Central memory CD8-positive, alpha-beta T cell (primary cell): ENCODE measurements at regions not wholly inside any gene's neighbourhood (a gene's known extent, or its start where the extent isn't known, plus 50 kb on each side); places are given as distances from the start of the nearest gene placed in this dataset.
"Not testable (repeated sequence)": the region's sequence is repeated elsewhere in the genome, so short reads cannot be mapped to it uniquely, and the experiment has no call there.

Experiments used
- ATAC-seq: fragments of 150-1000 bp; cut with Tn5 transposase; replicated peaks from 2 replicates; pipeline ENCODE4 v1.10.0; 2022; ENCODE audit warnings: mild to moderate bottlenecking, moderate FRiP score, moderate number of reproducible peaks; ENCODE audit not compliant: poor library complexity, severe bottlenecking; ENCODE audit errors: extremely low read depth
- DNase-seq, 2 donors: peaks; one replicate each; pipeline ENCODE4 v3.0.0; 2021; ENCODE audit warnings: low spot score in 2 of 2
- H3K27ac Mint-ChIP-seq: one replicate; pipeline ENCODE4 v1.8.0; 2022; ENCODE audit warnings: low read depth, mild to moderate bottlenecking, moderate library complexity, mixed read lengths
- H3K27me3 Mint-ChIP-seq: one replicate; pipeline ENCODE4 v1.8.0; 2022; ENCODE audit warnings: mixed read lengths
- H3K36me3 Mint-ChIP-seq: one replicate; pipeline ENCODE4 v1.8.0; 2022; ENCODE audit warnings: mild to moderate bottlenecking, moderate library complexity, mixed read lengths; ENCODE audit not compliant: insufficient read depth
- H3K4me1 Mint-ChIP-seq: one replicate; pipeline ENCODE4 v1.8.0; 2022; ENCODE audit warnings: mixed read lengths
- H3K4me3 Mint-ChIP-seq: one replicate; pipeline ENCODE4 v1.8.0; 2022; ENCODE audit warnings: mild to moderate bottlenecking, moderate library complexity, mixed read lengths
- H3K9me3 Mint-ChIP-seq: one replicate; pipeline ENCODE4 v1.8.0; 2022; ENCODE audit warnings: mixed read lengths

DNA sequence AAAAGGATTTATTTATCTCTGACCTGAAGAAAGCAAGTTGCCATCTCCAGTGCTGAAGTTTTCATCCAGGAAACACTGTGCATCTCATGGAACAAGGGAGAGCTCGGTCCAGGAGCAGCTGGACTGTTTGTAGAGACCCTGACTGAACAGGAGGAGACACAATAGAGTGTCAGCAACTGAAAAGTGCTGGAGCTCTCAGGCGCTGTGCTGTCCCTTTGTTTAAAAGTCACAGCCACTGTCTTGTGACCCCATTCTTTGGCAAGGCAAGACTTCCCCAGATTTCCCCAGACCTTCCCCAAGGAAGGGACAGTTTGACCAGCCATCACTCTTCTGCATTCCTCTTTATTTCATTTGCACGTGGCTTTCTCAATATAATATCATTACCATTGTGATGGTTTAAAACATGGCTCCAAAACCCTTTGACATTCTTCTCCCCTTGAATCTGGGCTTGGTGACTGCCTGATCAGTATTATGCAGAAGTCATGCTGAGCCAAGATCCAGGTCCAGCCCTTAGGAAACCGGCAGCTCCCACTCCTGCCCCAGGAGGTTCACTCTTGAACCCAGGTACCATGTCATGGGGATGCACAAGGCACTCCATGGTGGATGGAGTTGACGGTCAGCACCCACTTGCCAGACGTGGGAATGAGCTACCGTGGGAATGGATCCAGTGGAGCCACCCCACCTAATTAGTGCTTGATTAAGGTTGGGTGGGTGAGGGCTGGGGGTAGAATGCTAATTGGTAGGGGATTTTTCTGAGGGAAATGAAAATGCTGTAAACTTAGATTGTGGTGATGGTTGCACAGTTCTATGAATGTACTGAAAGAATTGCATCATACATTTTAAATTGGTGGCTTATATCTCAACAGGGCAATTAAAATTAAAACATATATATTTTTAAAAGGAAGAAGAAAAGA, 497.9 kb upstream of the RAB6C start:
- no peak overlapping the region for H3K4me3 Mint-ChIP-seq
- DNase-seq (no peak), ATAC-seq (no peak)
- H3K27ac Mint-ChIP-seq: no peak overlapping the region
- no peaks in the 10 kb centered on the region for H3K36me3 Mint-ChIP-seq
- H3K27me3 Mint-ChIP-seq: no peaks in the 10 kb centered on the region
- H3K9me3 Mint-ChIP-seq: peaks cover 6% of the 10 kb centered on the region
- H3K4me1 Mint-ChIP-seq: no peaks in the 10 kb centered on the region

DNA sequence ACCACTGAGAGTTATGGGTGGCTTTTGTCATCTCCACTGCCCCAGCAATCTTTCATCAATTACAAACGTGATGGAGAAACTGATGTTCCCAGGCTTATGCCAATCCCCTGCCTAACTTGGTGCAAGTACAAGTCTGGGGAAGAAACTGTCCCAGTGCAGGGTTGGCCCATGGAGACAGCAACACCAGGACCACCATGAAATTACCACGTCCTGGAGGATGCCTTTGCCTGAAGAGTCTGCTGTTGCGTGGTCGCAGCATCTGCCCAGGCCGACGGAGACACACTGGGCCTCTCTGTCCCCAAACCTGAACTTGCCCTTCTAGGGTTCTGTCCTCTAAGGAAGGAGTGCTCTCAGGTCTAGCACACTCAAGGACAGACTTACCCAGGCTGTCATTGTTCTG, 496.8 kb upstream of the RAB6C start:
- no peak for DNase-seq
- H3K9me3 Mint-ChIP-seq: peaks cover 6% of the 10 kb centered on the region
- no peak for ATAC-seq
- no peaks in the 10 kb centered on the region for H3K27me3 Mint-ChIP-seq
- H3K27ac Mint-ChIP-seq: no peak overlapping the region
- H3K36me3 Mint-ChIP-seq: no peaks in the 10 kb centered on the region
- no peak overlapping the region for H3K4me3 Mint-ChIP-seq
- H3K4me1 Mint-ChIP-seq: no peaks in the 10 kb centered on the region

DNA sequence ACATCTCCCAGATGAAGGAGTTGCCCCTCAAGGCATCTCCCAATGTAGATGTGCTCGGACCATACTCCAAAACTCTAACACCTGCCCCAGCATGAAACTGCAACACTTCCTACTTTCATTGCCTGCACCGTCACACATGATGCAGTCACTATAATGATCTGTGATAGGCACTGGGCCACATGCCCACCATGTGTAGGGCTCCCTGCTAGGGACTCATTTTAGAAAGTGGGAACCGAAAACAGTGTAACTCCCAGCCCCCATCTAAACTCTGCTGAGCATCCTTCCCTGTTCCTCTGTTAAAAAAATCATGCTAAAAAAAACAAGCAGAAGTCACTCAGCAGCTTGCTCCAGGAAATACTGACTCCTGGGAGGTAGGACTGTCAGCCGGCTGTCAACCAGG, 496.1 kb upstream of the RAB6C start:
- H3K27ac Mint-ChIP-seq: no peak overlapping the region
- H3K27me3 Mint-ChIP-seq: no peaks in the 10 kb centered on the region
- ATAC-seq: peak; percentile 45
- peaks cover 6% of the 10 kb centered on the region for H3K9me3 Mint-ChIP-seq
- no peaks in the 10 kb centered on the region for H3K36me3 Mint-ChIP-seq
- DNase-seq: no peak
- no peak overlapping the region for H3K4me3 Mint-ChIP-seq
- H3K4me1 Mint-ChIP-seq: no peaks in the 10 kb centered on the region

DNA sequence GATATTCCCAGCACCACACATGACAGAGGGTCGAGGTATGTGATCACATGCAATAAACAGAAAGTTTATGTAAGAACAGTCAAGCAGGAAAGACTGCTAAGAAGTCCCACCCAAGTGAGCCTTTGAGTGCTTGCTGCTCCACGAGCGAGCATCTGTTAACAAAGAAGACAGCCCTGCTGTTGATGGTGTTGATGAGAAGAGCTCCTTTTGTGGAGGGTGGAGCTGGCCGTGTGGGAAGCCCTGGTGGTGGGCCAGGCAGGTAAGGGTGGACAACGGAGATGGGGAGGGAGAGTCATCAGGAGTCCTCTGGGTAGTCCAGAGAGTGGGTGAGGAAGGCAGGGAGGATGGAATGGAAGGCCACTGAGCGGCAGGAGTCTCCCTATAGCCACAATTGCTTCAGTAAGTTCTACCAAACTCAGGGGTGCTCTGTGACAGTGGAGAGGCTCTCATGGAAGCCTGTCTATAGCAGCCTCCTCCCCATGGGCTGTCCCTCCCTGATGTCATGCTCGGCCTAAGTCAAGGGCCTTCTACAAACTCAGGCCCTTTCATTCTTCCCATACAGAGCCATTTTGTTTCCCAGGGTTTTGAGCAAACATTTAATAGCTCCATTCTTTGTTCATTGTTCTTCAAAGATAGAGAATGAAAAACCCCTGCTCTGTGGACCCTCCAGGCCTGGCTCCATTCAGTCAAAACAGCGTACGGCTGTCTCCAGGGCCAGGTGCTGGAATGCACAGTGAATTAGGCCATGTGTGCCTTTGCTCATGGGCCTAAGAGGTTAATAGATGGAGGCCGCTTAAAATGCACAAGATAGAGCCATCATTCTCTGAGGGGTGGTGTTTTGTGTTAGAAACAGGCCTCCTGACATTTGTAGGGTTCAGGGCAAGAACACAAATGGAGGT, 494.2 kb upstream of the RAB6C start:
- H3K4me3 Mint-ChIP-seq: no peak overlapping the region
- no peaks in the 10 kb centered on the region for H3K4me1 Mint-ChIP-seq
- H3K27ac Mint-ChIP-seq: no peak overlapping the region
- ATAC-seq (no peak), DNase-seq (no peak)
- H3K9me3 Mint-ChIP-seq: peaks cover 6% of the 10 kb centered on the region
- no peaks in the 10 kb centered on the region for H3K27me3 Mint-ChIP-seq
- H3K36me3 Mint-ChIP-seq: no peaks in the 10 kb centered on the region

DNA sequence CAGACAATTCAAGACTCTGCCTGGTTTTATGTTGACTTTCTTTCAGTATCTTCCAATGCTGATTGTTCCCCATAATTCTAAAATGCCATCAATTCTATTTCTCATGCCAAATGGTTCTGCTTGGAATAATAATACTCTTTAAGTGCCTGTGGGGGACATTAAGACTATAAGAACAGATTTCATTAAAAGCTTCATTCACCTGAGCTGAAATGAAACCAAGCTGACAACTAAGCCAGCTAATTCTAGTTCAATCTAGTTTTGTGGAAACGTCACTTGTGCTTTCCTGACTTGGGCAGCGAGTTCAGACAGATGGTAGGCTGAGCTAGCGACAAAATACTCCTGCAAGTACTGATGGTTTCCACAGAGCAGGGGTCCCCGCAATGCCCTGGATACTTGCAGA, 491.1 kb upstream of the RAB6C start:
- H3K36me3 Mint-ChIP-seq: no peaks in the 10 kb centered on the region
- H3K4me3 Mint-ChIP-seq: no peak overlapping the region
- H3K4me1 Mint-ChIP-seq: no peaks in the 10 kb centered on the region
- H3K27ac Mint-ChIP-seq: no peak overlapping the region
- peaks cover 7% of the 10 kb centered on the region for H3K9me3 Mint-ChIP-seq
- ATAC-seq: no peak
- no peak for DNase-seq
- no peaks in the 10 kb centered on the region for H3K27me3 Mint-ChIP-seq

DNA sequence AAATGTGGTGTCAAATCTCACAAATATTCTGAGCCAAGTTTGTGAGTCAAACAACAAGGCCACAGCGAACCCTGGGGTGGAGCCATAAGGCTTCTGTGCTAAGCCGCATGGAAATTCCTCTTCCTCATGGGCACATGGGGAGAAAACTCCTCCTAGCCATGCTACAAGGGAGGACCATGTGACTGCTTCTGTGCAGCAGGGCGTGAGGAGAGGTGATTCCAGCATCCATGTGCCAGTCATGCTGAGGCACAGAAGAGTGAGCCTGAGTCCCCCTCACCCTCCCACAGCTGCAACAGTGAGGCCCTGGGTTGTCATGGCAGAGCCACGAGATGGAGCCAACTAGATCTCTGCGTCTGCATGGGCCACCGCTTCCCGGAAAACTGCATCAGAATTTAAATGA, 488.8 kb upstream of the RAB6C start:
- no peak overlapping the region for H3K27ac Mint-ChIP-seq
- peaks cover 5% of the 10 kb centered on the region for H3K9me3 Mint-ChIP-seq
- H3K36me3 Mint-ChIP-seq: no peaks in the 10 kb centered on the region
- no peaks in the 10 kb centered on the region for H3K27me3 Mint-ChIP-seq
- H3K4me3 Mint-ChIP-seq: no peak overlapping the region
- DNase-seq (no peak), ATAC-seq (no peak)
- H3K4me1 Mint-ChIP-seq: no peaks in the 10 kb centered on the region

DNA sequence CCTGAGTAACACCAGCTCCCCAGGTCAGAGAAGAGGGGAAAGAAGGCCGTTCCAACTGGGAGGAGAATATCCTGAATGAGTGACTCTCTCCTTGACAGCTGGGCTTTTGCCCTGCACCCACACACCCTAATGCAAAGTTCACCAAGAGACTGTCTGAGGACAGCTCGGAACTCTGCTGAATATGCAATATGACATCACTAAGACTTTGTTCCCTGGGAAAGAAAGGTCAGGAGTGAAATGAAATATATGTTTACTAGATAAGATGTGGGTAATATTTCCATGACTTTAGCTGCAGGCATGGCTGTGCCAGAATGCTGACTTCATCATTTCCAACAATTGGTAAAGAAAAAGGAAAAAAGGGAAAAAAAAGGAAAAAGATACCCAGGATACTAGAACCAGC, 488.2 kb upstream of the RAB6C start:
- no peak overlapping the region for H3K4me3 Mint-ChIP-seq
- H3K4me1 Mint-ChIP-seq: no peaks in the 10 kb centered on the region
- no peak for DNase-seq

DNA sequence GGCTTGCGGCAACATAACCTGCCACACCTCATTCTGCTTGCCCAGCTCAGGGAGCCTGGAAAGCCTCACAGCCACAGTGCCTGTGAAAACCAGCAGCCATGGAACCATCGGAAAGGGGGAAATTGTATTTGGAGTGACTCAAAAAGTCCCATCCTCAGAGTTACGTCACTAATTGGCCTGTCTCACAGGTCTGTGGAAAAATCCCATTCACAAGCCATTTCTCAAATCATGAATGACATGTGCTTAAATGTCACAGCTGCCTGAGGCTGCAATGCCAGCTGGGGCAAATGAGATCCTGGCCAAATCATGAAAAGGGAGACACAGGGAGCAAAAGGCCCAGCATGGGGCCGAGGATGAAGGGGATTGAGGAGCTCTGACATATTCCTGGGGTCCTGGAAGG, 486.9 kb upstream of the RAB6C start:
- Mint-ChIP-seq H3K9me3 (peaks cover 5% of the 10 kb centered on the region), H3K27me3 (no peaks in the 10 kb centered on the region), H3K27ac (no peak overlapping the region), H3K4me1 (no peaks in the 10 kb centered on the region), H3K36me3 (no peaks in the 10 kb centered on the region), H3K4me3 (no peak overlapping the region)
- ATAC-seq: no peak
- DNase-seq: no peak

More for the DNA sequence above, 488.2 kb upstream of the RAB6C start:
- Mint-ChIP-seq H3K27me3 (no peaks in the 10 kb centered on the region), H3K27ac (no peak overlapping the region), H3K9me3 (peaks cover 5% of the 10 kb centered on the region), H3K36me3 (no peaks in the 10 kb centered on the region)
- ATAC-seq: no peak

DNA sequence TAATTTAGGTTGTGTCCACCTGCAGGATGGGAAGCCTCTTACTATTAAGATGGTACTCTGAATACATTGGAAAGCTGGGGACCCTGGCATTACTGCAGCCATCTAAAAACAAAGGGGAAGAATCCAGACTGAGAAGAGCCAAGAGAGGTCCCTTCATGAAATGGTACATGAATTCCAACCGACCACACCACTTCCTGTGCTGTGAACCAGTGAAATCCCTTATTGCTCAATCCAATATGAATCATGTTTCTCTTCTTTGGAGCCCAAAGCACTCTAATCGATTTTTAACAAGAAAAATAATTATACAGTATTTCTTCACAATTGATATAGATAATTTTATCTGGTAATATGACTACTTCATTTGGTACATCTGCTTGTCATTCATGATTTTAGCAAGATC, 479.7 kb upstream of the RAB6C start:
- H3K4me1 Mint-ChIP-seq: no peaks in the 10 kb centered on the region
- no peaks in the 10 kb centered on the region for H3K36me3 Mint-ChIP-seq
- no peak overlapping the region for H3K4me3 Mint-ChIP-seq
- no peak overlapping the region for H3K27ac Mint-ChIP-seq
- no peak for ATAC-seq
- no peak for DNase-seq
- no peaks in the 10 kb centered on the region for H3K27me3 Mint-ChIP-seq
- peaks cover 6% of the 10 kb centered on the region for H3K9me3 Mint-ChIP-seq

DNA sequence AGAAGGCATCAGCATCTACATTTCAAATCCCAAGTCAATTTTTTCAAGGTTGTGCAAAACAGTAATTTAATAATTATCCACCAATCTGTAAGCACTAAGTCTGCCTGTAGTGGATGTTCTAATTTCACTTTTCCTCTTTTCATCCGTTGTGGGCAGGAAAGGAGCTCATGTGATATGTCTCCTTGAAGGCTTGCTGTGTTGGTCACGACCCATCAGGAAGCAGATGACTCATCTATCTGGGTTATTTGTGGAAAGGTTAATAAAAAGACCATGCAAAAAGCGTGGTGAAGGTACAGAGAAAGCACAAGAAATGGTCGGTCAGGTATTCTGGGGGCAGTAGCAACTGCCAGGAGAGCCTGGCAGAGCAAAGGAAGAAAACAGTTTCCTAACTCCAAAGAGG, 476.7 kb upstream of the RAB6C start:
- no peaks in the 10 kb centered on the region for H3K36me3 Mint-ChIP-seq
- ATAC-seq: no peak

DNA sequence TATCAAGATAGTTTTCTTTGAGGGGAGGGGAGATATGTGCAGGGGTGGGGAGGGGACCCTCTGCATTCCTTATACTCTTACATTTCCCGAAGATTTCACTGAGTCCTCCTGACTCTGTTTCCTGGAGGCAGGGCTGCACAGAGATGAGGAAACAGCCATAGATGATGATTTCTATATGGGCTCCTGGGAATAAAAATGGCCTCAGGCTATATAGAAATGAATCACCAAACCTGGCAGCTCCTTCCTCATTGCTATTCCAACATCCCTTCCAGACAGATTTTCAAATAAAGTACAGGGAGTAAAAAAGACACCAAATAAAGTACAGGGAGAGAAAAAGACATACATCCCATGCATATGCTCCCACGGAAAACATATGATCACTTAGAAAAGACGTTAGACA, 474.8 kb upstream of the RAB6C start:
- H3K36me3 Mint-ChIP-seq: no peaks in the 10 kb centered on the region
- no peak overlapping the region for H3K27ac Mint-ChIP-seq
- ATAC-seq: no peak
- no peak overlapping the region for H3K4me3 Mint-ChIP-seq
- peaks cover under 1% of the 10 kb centered on the region for H3K9me3 Mint-ChIP-seq
- no peaks in the 10 kb centered on the region for H3K27me3 Mint-ChIP-seq
- H3K4me1 Mint-ChIP-seq: no peaks in the 10 kb centered on the region
- no peak for DNase-seq

More for the DNA sequence above, 476.7 kb upstream of the RAB6C start:
- H3K4me1 Mint-ChIP-seq: no peaks in the 10 kb centered on the region
- no peak for DNase-seq
- H3K27me3 Mint-ChIP-seq: no peaks in the 10 kb centered on the region
- H3K9me3 Mint-ChIP-seq: peaks cover 6% of the 10 kb centered on the region
- no peak overlapping the region for H3K4me3 Mint-ChIP-seq
- H3K27ac Mint-ChIP-seq: no peak overlapping the region

DNA sequence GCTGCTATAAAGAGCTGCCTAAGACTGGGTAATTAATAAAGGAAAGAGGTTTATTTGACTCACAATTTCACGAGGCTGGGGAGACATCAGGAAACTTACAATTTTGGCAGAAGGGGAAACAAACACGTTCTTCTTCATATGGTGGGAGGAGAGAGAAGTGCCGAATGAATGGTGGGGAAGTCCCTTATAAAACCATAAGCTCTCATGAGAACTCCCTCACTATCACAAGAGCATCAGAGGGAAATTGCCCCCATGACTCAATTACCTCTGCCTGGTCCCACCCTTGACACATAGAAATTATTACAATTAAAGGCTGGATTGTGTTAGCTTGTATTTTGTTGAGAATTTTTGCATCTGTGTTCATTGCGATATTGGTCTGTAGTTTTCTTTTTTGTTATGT, 460.5 kb upstream of the RAB6C start:
- no peaks in the 10 kb centered on the region for H3K4me1 Mint-ChIP-seq
- H3K9me3 Mint-ChIP-seq: peaks cover 15% of the 10 kb centered on the region
- no peak overlapping the region for H3K27ac Mint-ChIP-seq
- H3K27me3 Mint-ChIP-seq: no peaks in the 10 kb centered on the region
- DNase-seq (no peak), ATAC-seq (no peak)
- H3K4me3 Mint-ChIP-seq: no peak overlapping the region
- H3K36me3 Mint-ChIP-seq: no peaks in the 10 kb centered on the region

DNA sequence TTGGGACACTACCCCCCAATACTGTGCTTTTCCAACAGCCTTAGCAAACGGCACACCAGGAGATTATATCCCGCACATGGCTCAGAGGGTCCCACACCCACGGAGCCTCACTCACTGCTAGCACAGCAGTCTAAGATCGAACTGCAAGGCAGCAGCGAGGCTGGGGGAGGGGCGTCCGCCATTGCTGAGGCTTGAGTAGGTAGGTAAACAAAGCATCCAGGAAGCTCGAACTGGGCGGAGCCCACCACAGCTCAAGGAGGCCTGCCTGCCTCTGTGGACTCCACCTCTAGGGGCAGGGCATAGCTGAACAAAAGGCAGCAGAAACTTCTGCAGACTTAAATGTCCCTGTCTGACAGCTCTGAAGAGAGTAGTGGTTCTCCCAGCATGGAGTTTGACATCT, 447.3 kb upstream of the RAB6C start:
- not testable (repeated sequence) for H3K27me3 Mint-ChIP-seq, ATAC-seq, H3K36me3 Mint-ChIP-seq, DNase-seq, H3K4me3 Mint-ChIP-seq, H3K4me1 Mint-ChIP-seq, H3K27ac Mint-ChIP-seq
- peaks cover 11% of the 10 kb centered on the region for H3K9me3 Mint-ChIP-seq
